Loucy (cell line): ENCODE measurements at regions not wholly inside any gene's neighbourhood (a gene's known extent, or its start where the extent isn't known, plus 50 kb on each side); places are given as distances from the start of the nearest gene placed in this dataset.

ENCODE experiments used
- EZH2phosphoT487 ChIP-seq: fragments of 200-600 bp; IDR thresholded peaks from 2 replicates; pipeline ENCODE4 v1.6.1; 2018; ENCODE audit warnings: antibody characterized with exemption, mild to moderate bottlenecking, moderate library complexity, borderline replicate concordance
- TF ChIP-seq, protein P1 (sequence below): fragments of 200-600 bp; sonication (generic); conservative IDR thresholded peaks from 2 replicates; pipeline ENCODE4 v1.5.1; 2014; ENCODE audit warnings: mild to moderate bottlenecking, antibody characterized with exemption, low read length

DNA sequence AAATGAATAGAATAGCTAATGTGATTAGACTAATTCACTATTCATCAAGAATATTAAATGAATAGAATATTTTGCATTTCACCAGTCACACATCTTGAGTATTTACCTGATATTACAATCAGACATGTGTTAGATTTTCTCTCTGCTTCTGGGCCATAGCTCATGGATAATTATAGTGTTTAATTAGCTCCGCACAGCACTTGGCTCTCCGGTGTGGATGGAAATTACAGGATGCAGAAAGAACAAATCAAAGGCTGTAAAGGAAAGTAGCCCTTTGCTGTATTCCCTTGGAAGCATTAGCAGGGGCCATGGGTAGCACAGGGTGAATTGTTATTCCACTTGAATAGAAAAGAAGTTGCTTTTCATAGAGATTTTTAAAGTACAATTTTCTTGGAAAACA, 320.3 kb upstream of the SORL1-AS1 start:
- TF ChIP-seq, protein P1, sequence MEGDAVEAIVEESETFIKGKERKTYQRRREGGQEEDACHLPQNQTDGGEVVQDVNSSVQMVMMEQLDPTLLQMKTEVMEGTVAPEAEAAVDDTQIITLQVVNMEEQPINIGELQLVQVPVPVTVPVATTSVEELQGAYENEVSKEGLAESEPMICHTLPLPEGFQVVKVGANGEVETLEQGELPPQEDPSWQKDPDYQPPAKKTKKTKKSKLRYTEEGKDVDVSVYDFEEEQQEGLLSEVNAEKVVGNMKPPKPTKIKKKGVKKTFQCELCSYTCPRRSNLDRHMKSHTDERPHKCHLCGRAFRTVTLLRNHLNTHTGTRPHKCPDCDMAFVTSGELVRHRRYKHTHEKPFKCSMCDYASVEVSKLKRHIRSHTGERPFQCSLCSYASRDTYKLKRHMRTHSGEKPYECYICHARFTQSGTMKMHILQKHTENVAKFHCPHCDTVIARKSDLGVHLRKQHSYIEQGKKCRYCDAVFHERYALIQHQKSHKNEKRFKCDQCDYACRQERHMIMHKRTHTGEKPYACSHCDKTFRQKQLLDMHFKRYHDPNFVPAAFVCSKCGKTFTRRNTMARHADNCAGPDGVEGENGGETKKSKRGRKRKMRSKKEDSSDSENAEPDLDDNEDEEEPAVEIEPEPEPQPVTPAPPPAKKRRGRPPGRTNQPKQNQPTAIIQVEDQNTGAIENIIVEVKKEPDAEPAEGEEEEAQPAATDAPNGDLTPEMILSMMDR, result no peak
- no peak for TF ChIP-seq EZH2phosphoT487
